Heart left ventricle (tissue), 13 donors: ENCODE measurements at regions not wholly inside any gene's neighbourhood (a gene's known extent, or its start where the extent isn't known, plus 50 kb on each side); places are given as distances from the start of the nearest gene placed in this dataset.

Experiments used
- POLR2A ChIP-seq, 2 donors: fragments of 450-650 bp; IDR thresholded peaks; one replicate each; pipeline ENCODE4 v1.6.1; 2017; ENCODE audit warnings: antibody characterized with exemption in 2 of 2, mild to moderate bottlenecking in 2 of 2, moderate library complexity in 2 of 2
- TF ChIP-seq, protein P1 (sequence below), 12 donors: fragments of 200-600 bp; sonication (generic) in 4 of 12; IDR thresholded peaks; one replicate each; pipeline versions ENCODE4 v1.5.0 to v1.8.0; 2018 to 2022; ENCODE audit warnings: antibody characterized with exemption in 12 of 12, mild to moderate bottlenecking in 5 of 12
- donor health status: ischemic (EF 13 %, LVEDD 7.1; RV severe dilation, severe dysfunction).
- donor health status: DM: no; HTN: yes; CAD: no.
- donor health status: DM: no; HTN: no; CAD: no.
- donor health status: ischemic (EF 25% LVEDD 6.9; RV normal size, moderate dysfunction).
- donor health status: ischemic (EF 25% LVEDD 5.7; RV mildly dilated, moderate dysfunction).
- donor health status: ischemic (EF 35%, LVEDD 5.7; RV mildly dilated, moderate dysfunction).
- donor health status: nonischemic (EF 11% LVEDD 7.7; RV severe dilation, severe dysfunction).
- donor health status: DM: yes; HTN: yes; CAD: no.
- donor health status: PGD.
- donor health status: ischemic (EF 29% LVEDD 5.4; RV normal size, mild dysfunction).
- donor health status: nonischemic (EF 23%, LVEDD 6.1; RV moderate dilation, normal function).

DNA sequence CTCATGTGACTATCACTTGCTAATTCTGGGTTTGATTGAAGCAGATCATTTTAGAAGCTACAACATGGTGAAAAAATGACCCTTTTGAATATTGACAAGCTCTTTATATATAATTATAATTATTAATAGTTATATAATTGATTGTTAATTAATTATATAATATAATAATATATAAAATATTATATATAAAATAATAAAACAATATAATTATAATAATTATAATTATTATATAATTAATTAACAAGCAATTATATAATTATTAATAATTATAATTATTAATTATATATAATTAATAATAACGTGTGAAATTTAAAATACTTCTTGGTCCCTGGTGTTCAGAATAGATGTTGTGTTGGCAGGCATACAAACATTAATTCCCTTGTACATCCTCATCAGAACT, 404.1 kb upstream of the CDH19 start:
- TF ChIP-seq, protein P1, sequence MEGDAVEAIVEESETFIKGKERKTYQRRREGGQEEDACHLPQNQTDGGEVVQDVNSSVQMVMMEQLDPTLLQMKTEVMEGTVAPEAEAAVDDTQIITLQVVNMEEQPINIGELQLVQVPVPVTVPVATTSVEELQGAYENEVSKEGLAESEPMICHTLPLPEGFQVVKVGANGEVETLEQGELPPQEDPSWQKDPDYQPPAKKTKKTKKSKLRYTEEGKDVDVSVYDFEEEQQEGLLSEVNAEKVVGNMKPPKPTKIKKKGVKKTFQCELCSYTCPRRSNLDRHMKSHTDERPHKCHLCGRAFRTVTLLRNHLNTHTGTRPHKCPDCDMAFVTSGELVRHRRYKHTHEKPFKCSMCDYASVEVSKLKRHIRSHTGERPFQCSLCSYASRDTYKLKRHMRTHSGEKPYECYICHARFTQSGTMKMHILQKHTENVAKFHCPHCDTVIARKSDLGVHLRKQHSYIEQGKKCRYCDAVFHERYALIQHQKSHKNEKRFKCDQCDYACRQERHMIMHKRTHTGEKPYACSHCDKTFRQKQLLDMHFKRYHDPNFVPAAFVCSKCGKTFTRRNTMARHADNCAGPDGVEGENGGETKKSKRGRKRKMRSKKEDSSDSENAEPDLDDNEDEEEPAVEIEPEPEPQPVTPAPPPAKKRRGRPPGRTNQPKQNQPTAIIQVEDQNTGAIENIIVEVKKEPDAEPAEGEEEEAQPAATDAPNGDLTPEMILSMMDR (IDR thresholded peaks at IDR 0.05), result no peak
- no peak for TF ChIP-seq POLR2A (IDR thresholded peaks at IDR 0.05)
